ENCODE measurements at regions not wholly inside any gene's neighbourhood (a gene's known extent, or its start where the extent isn't known, plus 50 kb on each side); places are given as distances from the start of the nearest gene placed in this dataset.
"Not testable (repeated sequence)": the region's sequence is repeated elsewhere in the genome, so short reads cannot be mapped to it uniquely, and the experiment has no call there.

DNA sequence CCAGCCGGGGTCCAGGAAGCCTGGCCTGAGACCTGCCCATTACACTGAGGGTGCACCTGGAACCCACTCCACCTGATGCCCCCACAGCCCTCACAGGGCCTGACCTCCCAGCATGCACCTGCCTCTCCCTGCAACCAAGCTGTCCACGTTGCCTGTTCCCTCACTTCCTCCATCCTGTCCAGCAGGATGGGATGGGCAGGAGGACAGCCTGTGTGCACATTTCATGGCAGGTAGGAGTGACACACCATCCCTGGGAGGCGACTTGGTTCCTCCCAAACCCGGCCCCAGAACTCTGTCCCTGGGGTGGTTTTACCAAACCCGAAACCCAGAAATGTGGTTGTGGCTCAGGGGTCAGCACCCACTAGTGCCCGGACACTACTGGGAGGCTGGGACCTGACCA, 203.8 kb upstream of the ZNF519 start:
- not testable (repeated sequence) for DNase-seq (ENCODE audit: low read depth)

DNA sequence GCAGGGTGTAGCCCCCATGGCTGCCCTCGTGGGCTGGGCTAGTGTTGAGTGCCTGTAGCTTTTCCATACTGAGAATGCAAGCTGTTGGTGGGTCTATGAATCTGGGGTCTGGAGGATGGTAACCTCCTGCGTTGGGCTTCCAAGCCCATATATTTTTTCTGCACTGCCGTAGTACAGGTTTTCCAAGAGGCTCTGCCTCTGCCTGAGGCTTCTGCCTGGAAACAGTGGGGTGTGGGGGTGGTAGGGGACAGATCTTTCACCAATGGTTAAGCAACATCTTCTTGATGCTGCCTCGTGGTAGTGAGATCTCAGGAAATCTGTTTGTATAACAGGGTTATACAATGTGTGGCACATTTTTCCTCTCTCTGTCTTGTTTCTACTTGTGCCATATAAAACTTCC, 189.0 kb upstream of the ZNF519 start:
- not testable (repeated sequence) for DNase-seq (ENCODE audit: low read depth)

DNA sequence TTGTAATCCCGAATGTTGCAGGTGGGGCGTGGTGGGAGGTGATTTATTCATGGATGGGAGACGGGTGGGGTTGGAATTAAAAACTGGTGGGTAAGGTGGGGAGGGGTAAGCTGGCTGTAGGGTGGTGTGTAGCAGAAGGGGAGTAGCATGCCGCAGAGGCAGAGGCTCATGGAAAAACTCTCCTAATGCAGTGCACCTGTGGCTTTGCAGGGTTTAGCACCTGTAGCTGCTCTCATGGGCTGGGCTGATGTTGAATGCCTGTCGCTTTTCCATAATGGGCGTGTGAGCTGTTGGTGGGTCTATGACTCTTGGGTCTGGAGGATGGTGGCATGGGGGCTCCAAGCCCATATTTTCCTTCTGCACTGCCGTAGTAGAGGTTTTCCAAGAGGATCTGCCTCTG, 169.0 kb upstream of the ZNF519 start:
- not testable (repeated sequence) for DNase-seq (ENCODE audit: low read depth)

DNA sequence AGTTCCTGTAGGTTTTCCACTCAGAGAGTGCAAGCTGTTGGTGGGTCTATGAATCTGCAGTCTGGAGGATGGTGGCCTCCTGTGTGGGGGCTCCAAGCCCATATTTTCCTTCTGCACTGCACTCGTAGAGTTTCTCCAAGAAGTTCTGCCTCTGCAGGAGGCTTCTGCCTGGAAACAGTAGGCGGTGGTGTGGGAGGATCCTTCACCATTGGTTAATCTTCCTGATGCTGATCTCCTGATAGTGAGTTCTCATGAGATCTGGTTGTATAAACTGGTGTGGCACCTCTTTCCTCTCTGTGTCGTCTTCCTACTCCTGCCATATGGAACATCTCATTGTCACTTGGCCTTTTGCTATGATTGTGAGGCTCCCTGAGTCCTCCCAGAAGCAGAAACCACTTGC, 162.8 kb upstream of the ZNF519 start:
- not testable (repeated sequence) for DNase-seq (ENCODE audit: low read depth)

DNA sequence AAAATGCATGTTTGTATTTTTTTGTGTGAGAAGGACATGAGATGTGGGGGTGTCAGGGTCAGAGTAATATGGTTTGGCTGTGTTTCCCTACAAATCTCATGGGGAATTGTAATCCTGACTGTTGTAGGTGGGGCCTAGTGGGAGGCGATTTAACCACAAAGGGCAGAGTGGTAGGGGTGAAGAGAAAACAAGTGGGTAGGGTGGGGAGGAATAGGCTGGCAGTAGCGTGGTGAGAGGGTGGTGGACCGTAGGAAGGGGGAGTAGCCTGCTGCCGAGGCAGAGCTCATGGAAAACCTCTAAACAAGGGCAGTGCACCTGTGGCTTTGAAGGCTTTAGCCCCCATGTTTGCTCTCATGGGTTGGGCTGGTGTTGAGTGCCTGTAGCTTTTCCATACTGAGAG, 152.8 kb upstream of the ZNF519 start:
- DNase-seq (ENCODE audit: low read depth), result no peak

DNA sequence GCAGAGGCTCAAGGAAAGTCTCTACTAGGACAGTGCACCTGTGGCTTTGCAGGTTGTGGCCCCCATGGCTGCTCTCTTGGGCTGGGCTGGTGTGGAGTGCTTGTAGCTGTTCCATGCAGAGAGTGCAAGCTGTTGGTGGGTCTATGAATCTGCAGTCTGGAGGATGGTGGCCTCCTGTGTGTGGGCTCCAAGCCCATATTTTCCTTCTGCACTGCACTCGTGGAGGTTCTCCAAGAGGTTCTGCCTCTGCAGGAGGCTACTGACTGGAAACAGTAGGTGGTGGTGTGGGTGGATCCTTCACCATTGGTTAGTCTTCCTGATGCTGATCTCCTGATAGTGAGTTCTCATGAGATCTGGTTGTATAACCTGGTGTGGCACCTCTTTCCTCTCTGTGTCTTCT, 143.2 kb upstream of the ZNF519 start:
- DNase-seq (ENCODE audit: low read depth), result not testable (repeated sequence)

DNA sequence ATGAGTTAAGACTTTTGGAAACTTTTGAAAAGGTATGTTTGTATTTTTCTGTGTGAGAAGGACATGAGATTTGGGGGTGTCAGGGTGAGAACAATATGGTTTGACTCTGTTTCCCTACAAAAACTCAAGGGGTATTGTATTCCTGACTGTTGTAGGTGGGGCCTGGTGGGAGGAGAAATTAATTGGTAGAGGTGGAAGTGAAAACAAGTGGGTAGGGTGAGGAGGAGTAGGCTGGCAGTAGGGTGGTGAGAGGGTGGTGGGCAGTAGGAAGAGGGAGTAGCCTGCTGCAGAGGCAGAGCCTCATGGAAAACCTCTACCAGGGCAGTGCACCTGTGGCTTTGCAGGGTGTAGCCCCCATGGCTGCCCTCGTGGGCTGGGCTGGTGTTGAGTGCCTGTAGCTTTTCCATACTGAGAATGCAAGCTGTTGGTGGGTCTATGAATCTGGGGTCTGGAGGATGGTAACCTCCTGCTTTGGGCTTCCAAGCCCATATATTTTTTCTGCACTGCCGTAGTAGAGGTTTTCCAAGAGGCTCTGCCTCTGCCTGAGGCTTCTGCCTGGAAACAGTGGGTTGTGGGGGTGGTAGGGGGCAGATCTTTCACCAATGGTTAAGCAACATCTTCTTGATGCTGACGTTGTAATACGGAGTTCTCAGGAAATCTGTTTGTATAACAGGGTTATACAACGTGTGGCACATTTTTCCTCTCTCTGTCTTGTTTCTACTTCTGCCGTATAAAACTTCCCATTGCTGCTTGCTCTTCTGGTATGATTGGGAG, 133.6 kb upstream of the ZNF519 start:
- DNase-seq (ENCODE audit: low read depth), result not testable (repeated sequence)

DNA sequence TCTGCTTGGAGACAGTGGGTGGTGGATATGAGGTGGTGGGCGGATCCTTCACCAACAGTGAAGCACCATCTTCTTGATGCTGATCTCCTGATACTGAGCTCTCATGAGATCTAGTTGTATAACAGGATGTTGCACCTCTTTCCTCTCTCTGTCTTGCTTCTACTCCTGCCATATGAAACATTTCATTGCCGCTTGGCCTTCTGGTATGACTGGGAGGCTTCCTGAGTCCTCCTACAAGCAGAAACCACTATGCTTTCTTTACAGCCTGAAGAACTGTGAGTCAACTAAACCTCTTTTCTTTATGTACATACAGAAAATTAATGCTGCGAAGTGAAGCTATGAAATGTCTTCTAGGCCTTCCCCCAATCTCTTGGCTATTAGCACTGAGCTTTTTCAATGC, 130.6 kb upstream of the ZNF519 start:
- DNase-seq (ENCODE audit: low read depth), result not testable (repeated sequence)

DNA sequence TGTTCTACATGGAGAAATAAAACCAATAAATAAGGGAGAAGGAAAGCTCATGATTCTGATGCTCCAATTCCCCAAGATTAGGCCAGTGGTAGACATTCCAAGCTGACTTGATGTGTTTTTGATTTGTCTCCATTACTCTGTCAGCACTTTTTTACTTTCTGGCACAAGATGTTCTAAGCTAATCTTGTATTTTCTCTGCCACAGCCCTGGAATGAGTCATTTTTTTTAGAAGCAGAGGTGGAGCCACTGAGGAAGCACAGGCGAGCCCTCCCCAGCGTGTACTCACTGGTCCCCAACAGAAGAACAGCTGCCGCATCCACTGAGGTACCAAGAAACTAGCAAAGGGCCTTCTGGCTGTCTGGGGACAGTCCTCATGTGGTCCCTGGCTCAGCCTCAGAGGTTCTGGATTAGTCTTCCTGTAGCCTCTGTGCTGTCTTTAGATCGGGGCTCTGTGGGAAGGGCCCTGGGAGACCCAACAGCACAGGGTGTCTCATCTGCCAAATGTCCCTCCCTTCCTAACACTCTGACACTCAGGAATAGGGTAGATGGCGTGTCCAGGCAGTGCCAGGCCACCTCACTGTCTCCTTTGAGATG, 117.9 kb upstream of the ZNF519 start:
- not testable (repeated sequence) for DNase-seq (ENCODE audit: low read depth)

DNA sequence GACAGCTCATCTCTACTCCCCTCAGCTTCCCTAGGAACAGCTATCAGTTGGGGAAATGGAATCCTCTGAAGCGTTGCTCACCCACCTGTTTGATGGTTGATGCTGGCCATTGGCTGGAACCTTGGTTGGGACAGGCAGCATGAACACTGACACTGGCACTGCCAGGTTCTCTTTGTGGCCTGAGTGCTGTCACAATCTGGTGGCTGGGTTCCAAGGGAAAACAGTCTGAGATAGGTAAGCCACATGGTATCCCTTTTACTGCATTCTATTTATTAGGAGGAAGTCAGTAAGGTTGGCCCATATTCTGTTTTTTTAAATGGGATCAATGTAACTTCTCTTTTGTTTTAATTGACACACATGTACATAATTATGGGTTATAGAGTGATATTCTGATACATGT, 107.0 kb upstream of the ZNF519 start:
- DNase-seq (ENCODE audit: low read depth), result not testable (repeated sequence)

DNA sequence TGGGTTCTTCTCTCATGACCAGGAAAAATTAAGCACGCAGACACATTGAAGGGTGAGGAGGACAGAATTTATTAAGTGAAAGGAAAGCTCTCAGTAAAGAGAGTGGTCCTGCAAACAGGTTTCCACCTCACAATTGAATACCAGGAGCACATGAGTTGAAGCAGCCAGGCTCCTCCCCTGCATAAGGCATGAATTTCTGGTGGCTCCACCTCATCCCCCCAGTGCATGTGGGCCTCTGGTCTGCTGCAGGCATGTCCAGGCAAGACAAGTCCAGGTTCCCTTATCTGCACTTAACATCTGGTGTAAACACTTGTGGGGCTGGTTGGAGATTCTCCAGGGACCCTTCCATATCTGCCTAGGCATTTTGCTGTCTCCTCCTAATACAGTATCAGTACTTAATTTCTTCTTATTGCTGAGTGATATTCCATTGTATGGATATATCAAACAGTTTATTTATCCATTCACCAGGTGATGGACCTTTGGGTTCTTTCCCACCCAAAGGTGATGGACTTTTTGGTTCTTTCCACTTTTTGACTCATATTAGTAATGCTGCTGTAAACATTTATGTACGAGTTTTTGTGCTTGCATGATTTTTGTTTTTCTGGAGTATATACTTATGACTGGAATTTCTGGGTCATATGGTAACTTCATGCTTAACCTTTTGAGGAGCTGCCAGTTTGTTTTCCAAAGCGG, 104.3 kb upstream of the ZNF519 start:
- DNase-seq (ENCODE audit: low read depth), result not testable (repeated sequence)

DNA sequence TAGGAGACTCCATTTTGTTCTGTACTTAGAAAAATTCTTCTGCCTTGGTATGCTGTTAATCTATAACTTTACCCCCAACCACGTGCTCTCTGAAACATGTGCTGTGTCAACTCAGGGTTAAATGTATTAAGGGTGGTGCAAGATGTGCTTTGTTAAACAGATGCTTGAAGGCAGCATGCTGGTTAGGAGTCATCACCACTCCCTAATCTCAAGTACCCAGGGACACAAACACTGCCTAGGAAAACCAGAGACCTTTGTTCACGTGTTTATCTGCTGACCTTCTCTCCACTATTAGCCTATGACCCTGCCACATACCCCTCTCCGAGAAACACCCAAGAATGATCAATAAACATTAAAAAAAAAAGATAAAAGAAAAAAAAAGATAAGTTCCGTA, 93.0 kb upstream of the ZNF519 start:
- DNase-seq (ENCODE audit: low read depth), result not testable (repeated sequence)

DNA sequence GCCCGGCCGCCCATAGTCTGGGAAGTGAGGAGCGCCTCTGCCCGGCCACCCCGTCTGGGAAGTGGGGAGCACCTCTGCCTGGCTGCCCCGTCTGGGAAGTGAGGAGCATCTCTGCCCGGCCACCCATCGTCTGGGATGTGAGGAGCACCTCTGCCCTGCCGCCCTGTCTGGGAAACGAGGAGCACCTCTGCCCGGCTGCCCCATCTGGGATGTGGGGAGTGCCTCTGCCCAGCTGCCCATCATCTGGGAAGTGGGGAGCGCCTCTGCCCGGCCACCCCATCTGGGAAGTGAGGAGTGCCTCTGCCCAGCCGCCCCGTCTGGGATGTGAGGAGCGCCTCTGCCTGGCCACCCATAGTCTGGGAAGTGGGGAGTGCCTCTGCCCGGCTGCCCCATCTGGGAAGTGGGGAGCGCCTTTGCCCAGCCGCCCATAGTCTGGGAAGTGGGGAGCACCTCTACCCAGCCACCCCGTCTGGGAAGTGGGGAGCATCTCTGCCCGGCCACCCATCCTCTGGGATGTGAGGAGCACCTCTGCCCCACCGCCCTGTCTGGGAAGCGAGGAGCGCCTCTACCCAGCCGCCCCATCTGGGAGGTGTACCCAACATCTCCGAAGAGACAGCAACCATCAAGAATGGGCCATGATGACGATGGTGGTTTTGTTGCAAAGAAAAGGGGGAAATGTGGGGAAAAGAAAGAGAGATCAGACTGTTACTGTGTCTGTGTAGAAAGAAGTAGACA, 92.5 kb upstream of the ZNF519 start:
- not testable (repeated sequence) for DNase-seq (ENCODE audit: low read depth)

DNA sequence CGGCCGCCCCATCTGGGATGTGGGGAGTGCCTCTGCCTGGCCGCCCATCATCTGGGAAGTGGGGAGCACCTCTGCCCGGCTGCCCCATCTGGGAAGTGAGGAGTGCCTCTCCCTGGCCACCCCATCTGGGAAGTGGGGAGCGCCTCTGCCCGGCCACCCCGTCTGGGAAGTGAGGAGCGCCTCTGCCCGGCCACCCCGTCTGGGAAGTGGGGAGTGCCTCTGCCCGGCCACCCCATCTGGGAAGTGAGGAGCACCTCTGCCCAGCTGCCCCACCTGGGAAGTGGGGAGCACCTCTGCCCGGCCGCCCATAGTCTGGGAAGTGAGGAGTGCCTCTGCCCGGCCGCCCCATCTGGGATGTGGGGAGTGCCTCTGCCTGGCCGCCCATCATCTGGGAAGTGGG, 91.7 kb upstream of the ZNF519 start:
- DNase-seq (ENCODE audit: low read depth), result not testable (repeated sequence)

DNA sequence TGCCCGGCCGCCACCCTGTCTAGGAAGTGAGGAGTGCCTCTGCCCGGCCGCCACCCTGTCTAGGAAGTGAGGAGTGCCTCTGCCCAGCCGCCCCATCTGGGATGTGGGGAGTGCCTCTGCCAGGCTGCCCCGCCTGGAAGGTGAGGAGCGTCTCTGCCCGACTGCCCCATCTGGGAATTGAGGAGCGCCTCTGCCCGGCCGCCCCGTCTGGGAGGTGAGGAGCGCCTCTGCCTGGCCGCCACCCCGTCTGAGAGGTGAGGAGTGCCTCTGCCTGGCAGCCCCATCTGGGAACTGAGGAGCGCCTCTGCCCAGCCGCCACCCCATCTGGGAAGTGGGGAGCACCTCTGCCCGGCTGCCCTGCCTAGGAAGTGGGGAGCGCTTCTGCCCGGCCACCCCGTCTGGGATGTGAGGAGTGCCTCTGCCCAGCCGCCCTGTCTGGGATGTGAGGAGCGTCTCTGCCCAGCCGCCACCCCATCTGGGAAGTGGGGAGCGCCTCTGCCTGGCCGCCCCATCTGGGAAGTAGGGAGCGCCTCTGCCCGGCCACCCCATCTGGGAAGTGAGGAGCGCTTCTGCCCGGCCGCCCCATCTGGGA, 91.1 kb upstream of the ZNF519 start:
- DNase-seq (ENCODE audit: low read depth), result not testable (repeated sequence)

DNA sequence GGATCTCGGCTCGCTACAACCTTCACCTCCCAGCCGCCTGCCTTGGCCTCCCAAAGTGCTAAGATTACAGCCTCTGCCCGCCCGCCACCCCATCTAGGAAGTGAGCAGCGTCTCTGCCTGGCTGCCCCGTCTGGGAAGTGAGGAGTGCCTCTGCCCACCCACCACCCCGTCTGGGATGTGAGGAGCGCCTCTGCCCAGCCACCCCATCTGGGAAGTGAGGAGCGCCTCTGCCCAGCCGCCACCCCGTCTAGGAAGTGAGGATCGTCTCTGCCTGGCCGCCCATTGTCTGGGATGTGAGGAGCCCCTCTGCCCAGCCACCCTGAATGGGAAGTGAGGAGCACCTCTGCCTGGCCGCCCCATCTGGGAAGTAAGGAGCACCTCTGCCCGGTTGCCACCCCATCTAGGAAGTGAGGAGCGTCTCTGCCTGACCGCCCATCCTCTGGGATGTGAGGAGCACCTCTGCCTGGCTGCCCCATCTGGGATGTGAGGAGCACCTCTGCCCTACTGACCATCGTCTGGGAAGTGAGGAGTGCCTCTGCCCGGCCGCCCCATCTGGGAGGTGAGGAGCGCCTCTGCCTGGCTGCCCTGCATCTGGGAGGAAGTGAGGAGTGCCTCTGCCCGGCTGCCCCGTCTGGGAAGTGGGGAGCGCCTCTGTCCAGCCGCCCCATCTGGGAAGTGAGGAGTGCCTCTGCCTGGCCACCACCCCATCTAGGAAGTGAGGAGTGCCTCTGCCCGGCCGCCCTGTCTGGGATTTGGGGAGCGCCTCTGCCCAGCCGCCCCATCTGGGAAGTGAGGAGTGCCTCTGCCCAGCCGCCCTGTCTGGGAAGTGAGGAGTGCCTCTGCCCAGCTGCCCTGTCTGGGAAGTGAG, 90.4 kb upstream of the ZNF519 start:
- not testable (repeated sequence) for DNase-seq (ENCODE audit: low read depth)

DNA sequence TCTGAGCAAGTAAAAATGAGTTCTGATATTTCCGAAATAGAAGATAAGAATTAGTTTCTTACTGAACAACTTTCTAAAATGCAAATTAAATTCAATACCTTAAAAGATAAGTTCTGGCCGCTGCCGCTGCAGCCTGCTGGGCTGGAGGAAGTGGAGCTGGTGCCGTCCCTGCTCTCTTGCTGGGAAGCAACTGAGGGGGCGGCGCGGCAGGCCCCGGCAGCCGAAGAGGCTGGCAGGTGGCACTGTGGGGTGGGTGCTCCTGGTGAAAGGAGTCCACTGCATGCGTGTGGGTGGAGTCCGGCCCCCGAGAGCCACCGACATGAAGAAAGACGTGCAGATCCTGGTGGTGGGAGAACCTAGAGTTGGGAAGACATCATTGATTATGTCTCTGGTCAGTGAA, 89.5 kb upstream of the ZNF519 start:
- no peak for DNase-seq (ENCODE audit: low read depth)

DNA sequence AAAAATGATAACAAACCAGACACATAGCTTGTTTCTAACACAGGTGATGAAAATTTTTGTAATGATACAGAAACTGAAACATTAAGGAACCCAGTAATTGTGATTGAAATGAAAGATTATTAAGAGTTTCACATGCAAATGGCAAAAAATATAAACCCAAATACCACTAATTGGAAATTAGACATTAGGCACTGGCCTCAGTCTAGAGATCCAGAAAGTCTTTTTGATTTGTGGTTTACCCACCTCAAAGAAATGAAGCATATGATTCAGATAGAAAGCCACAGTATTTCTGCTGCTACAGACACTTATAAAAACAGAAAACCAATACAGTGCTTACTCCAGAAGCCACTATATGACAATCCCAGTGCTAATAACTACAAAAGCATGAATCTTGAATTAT, 83.7 kb upstream of the ZNF519 start:
- not testable (repeated sequence) for DNase-seq (ENCODE audit: low read depth)

DNA sequence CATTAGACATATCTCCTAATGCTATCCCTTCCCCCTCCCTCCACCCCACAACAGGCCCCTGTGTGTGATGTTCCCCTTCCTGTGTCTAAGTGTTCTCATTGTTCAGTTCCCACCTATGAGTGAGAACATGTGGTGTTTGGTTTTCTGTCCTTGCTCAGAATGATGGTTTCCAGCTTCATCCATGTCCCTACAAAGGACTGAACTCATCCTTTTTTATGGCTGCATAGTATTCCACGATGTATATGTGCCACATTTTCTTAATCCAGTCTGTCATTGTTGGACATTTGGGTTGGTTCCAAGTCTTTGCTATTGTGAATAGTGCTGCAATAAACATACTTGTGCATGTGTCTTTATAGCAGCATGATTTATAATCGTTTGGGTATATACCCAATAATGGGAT, 71.2 kb upstream of the ZNF519 start:
- DNase-seq (ENCODE audit: low read depth), result not testable (repeated sequence)

DNA sequence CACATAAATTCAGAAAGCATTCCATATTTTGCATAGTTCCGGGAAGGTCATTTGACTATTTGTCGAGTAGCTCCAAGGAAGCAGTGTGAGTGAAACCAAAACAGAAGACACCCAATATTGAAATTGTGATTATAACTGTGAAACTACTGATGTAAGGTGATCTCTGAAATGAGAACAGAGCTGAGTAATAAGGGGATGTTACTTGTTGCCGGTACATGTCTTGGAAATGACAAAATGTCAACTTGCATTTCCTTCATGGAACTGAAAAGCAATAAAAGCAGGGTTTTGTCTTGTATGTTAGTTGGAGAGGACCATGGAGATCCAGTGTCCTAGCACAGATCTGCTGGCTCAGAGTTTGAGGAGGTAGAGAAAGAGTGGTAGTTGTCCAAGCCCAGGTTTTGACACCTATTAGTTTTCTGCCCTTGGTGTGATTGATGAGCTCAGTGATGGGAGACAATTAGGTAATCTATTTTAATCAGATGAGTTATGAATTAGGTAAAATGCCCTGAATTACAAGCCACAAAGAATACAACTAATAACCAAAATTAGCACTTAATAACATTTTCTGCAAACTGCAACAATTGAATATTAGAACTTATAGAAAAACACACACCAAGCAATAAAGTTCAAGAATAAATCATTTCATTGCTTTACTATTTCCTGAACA, 58.7 kb upstream of the ZNF519 start:
- not testable (repeated sequence) for DNase-seq (ENCODE audit: low read depth)

All from stimulated activated CD4-positive, alpha-beta T cell treated with anti-CD3 and anti-CD28 coated beads, Interleukin-2, amount 100 ng/mL, for 4 hours (primary cell).